ENCODE measurements at regions not wholly inside any gene's neighbourhood (a gene's known extent, or its start where the extent isn't known, plus 50 kb on each side); places are given as distances from the start of the nearest gene placed in this dataset.

DNA sequence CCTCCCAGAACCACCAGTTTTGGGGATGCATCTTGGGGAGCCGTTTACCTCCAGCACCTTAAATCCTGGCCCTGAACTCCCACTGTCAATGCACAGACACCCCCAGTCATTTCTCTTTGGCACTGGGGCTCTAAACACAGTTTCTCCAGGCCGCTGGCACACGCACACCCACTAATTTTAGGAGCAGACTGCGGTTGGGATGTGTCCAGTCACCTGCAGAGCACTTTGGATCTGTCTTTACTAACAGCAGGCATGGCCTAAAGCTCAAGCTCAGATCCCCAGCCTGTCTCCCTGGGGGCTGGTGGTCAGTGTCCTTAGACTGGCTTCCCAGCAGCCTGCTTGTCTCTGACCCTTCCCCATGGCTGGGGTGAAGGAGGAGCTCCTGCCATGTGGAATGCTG lies 49.9 kb downstream of the SYNE3 start:
- no peak for DNase-seq

GRCh38 chr14:95465936-95466335 lies 50.5 kb downstream of the SYNE3 start:
- DNase-seq, result no peak

DNA sequence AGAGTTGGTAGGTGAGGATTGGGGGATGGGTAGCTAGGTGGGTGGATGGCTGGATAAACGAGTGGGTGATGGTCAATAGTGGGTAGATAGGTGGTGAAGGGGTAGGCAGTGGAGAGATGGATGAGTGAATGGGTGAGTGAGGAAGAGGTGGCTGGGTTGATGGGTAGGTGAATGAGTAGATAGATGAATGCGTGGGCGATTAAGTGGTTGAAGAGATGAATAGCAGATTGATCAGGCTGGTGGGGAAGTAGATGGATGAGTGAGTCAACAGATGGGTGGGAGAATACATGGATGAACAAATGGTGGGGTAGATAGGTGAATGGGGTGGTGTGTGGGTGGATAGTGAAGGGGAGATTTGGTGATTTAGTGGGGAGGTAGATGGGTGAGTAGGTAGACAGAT lies 51.1 kb downstream of the SYNE3 start:
- DNase-seq, result no peak

GRCh38 chr14:95464514-95464913 lies 51.9 kb downstream of the SYNE3 start:
- DNase-seq, result no peak

GRCh38 chr14:95464103-95464502 lies 52.3 kb downstream of the SYNE3 start:
- peak; percentile 24 for DNase-seq

DNA sequence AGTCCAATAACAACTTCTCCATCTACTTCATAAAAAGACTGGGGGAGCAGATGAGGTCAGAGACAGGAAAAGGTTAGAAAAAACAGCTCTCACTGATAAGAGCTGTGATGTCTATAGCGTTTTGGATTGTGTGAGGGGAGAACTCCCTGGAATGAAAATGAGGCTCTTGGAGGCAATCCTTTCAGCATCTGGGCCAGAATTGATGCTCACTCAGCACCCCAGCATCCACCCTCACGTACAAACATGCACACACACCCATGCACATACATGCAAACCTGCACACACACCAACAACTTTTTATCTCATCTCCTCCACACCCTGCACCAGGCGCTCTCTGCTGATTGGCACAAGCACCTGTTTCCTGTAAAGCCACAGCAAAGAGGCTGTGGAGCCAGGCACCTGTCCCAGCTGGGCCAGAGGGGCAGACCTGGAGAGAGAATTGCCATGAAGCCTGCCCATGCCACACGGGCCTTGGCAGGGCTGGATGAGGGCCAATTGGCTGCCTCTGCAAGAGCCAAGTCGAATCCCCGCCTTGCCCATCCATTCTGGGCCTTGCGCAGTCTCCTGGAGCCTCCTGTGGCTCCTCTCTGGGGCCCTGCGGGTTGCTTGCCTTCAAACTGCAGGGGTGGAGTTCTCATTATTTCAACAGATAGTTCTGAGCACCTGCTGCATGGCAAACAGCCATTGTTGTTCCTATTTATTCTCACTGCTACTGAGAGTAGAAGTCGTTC lies 53.1 kb downstream of the SYNE3 start:
- peak; percentile 67 for DNase-seq

DNA sequence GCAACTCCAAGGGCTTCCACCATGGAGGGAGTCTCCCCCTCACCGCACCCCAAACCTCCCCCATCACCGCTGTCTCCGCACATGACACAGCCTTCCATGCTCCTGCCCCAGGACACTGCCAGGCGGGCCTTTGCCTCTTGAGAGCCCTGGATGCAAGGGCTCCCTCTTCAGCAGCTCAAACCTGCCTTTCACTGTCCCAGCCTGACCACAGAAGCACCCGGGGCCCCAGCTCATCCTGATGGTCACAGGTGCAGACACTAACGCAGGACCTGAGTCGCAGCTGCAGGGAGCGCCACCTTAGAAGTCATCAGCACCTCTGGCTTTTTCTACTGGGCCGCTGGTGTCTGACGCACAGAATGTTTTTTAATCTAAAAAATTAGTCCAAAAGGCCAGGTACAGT lies 54.0 kb downstream of the SYNE3 start:
- no peak for DNase-seq

GRCh38 chr14:95460647-95461478 lies 55.6 kb downstream of the SYNE3 start:
- no peak for DNase-seq

- no peak for DNase-seq
These were observed 57.5 kb downstream of the SYNE3 start for GRCh38 chr14:95458906-95459305.

DNA sequence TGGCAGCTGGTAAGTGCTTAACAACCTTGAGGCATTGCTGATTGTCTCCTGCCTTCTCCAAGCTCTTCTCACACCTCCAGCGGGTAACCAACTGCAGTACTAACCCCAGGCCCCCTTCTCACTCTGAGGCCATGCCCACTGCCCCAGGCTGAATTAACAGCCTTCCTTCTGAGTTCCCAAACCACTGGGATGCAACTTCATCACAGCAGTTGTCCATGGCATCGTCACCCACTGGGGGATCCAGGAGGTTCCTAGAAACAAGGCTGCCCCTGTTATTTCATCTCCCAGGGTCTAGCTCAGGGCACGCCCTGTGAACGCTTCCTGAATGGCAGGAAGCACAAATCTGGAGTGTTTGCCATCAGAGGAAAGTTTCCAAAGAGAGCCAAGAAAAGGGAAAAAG lies 58.0 kb downstream of the SYNE3 start:
- DNase-seq, result no peak

GRCh38 chr14:95456281-95456680 lies 60.2 kb downstream of the SYNE3 start:
- no peak for DNase-seq

- DNase-seq, result no peak
These were observed 61.2 kb downstream of the SYNE3 start for GRCh38 chr14:95455246-95455645.

DNA sequence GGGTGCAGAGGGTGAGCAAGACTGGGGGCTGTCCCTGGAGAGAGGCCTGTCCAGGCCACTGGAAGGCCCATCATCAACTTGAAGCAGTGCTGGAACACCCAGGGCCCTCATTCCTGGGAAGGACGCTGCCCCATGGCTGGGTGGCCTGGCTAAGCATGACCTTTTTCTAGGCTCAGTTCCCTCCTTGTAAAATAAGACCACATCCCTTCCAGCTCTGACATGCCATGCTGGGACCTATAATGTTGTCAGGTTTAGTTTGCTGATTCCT lies 62.8 kb downstream of the SYNE3 start:
- DNase-seq, result no peak

DNA sequence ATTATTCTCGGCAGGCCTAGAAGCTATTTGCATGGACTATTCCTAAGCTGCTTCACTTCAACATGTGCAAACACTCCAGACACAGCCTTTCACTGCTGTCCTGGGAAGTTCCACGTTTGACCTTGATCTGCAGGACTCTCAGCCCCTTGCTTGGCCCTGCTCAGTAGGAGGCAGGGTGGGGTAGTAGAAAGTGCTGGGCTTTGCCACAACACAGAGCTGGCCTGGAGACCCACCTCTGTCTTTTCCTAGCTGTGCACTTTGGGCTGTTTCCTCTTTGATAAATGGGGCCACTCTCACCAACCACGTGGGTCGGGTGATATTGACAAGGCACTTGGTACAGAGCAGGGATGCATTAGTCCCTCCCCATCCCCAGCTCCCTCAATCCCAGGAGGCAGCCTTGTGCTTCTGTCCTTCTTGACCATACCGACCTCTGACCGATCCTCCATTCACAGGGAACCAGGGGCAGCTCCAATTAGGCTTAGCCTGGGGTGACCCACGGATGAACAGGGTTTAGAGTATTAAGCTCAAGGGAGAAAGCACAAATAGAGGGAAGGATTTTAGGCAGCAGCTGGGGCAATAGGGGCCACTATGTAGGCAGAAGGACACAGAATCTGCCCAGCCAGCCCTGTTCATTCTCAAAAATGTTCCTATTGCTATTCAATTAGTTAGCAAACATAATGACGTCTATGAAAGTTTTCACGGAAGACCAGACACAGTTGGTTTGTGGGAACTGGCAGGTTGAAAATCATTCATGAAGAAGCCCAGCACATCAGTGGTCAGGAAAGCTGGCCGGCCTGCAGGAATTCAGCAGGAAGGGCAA lies 63.3 kb downstream of the SYNE3 start:
- DNase-seq, result no peak

- DNase-seq, result no peak
These were observed 64.1 kb downstream of the SYNE3 start for GRCh38 chr14:95452176-95452892.

DNA sequence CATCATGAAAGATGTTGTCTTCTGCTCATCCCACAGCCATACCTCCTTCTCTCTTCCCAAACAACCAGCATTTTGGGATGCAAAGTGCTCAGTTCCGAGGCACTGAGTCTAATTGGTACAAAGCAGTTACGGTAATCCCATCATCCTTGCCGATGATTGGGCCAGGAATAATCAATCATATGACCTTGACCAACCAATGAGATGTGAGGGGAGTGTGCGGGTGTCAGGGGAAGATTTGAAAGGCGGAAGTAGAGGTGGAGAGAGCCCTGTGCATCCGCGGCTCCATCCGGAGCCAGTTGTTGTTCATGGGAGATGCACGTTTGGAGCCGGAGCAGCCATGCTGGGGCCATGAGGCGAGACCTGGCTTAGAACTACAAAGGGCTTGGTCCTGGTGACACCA lies 67.3 kb downstream of the SYNE3 start:
- DNase-seq, result no peak

DNA sequence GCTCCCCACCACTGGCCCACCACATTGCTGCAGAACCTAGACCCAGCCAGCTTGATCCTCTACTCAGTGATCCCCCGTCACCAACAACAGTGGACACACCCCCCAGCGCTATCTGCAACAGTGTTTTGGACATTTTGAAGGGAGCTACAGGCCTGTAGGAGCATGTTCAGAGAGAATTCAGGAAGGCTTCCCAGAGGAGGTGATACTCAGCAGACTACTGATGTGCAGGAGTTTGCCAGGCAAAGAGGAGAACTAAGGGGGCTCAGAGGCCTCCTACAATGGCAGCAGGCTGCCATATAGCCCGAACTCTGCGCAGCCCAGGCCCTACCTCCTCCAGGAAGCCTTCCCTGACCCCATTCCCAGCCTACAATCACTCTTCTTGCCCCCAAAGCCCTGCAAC lies 70.0 kb downstream of the SYNE3 start:
- DNase-seq, result no peak

- no peak for DNase-seq
These were observed 70.8 kb downstream of the SYNE3 start for GRCh38 chr14:95445676-95446075.

DNA sequence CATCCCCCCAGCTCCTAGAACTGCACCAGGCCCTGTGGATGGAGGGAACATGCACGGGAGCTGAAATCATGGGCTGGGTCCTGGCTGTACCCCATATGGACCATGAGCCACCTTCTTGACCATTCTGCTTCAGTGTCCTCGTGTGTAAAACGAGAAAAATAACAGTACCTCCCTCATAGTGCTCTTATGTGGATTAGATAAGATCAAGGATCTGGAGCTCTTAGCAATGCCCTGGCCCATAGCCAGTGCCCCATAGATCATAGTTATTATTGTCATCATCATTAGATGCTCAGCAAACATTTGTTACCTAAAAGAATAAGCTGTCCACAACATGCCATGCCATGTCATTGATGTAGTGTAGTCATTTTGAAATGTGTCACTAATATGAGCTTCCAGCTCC lies 71.3 kb downstream of the SYNE3 start:
- no peak for DNase-seq

- no peak for DNase-seq
These were observed 72.0 kb downstream of the SYNE3 start for GRCh38 chr14:95444132-95445129.

DNA sequence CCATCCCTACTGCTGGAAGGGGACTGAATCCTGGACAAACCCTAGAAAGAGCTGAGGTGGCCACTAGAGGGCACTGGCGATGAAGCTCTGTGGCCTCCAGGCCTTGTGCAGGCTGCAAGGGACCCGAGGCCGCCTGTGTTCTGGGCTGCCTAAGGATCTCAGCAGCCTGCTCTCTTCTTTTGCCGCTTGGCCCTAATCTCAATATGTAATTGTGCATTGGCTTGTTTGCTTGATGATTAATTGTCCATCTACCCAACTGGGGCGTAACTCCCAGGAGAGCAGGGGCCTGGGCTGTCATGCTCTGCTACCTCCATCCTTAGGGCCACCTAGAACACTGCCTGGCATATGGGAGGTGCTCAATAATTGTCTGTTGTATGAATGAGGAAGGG lies 73.8 kb downstream of the SYNE3 start:
- peak; percentile 36 for DNase-seq

All from NCI-H2029 treated with DMSO at 0.1 percent for 48 hours (cell line).